AG04449 (cell line): ENCODE measurements at regions not wholly inside any gene's neighbourhood (a gene's known extent, or its start where the extent isn't known, plus 50 kb on each side); places are given as distances from the start of the nearest gene placed in this dataset.

ENCODE experiments used
- CTCF ChIA-PET: fragments of 350-600 bp; formaldehyde crosslinking; extraction: SDS; loops from one replicate; lab custom pipeline; 2021; ENCODE audit warnings: antibody characterized with exemption; lab: Yijun Ruan, JAX
- POLR2A ChIA-PET: fragments of 400-600, 350-600 bp; formaldehyde crosslinking; extraction: SDS; loops from one replicate; lab custom pipeline; 2020; ENCODE audit warnings: antibody characterized with exemption, inconsistent platforms; lab: Yijun Ruan, JAX
- DNase-seq: peaks from one replicate; pipeline ENCODE4 v3.0.0-alpha.2; 2010; ENCODE audit warnings: low read depth, low spot score
- H3K4me3 ChIP-seq: 2 replicates; pipeline ENCODE4 v1.5.1; 2011; ENCODE audit warnings: low read depth, mild to moderate bottlenecking, control low read depth, low read length
- CTCF ChIP-seq: IDR thresholded peaks from one replicate; pipeline ENCODE4 v1.5.1; 2011; ENCODE audit warnings: mild to moderate bottlenecking, moderate library complexity, low read length, control low read depth, inconsistent platforms; ENCODE audit not compliant: insufficient read depth; ENCODE audit errors: missing control alignments

- POLR2A ChIA-PET = no interaction called here
- H3K4me3 ChIP-seq = no peak overlapping the region
- no peak for DNase-seq
- no peak for TF ChIP-seq CTCF
- CTCF ChIA-PET = no interaction called here
Measured at GRCh38 chr14:84108746-84109457, 1421.0 kb upstream of the FLRT2 start.

- H3K4me3 ChIP-seq = no peak overlapping the region
- DNase-seq = no peak
- POLR2A ChIA-PET = no interaction called here
- TF ChIP-seq CTCF = no peak
- CTCF ChIA-PET = no interaction called here
Measured at GRCh38 chr14:84112589-84112988, 1417.4 kb upstream of the FLRT2 start.

- no peak overlapping the region for H3K4me3 ChIP-seq
- ChIA-PET POLR2A (no interaction called here), CTCF (no interaction called here)
- TF ChIP-seq CTCF = no peak
- DNase-seq = no peak
Measured at GRCh38 chr14:84125676-84126075, 1404.3 kb upstream of the FLRT2 start.

GRCh38 chr14:84127495-84127894, 1402.4 kb upstream of the FLRT2 start:
- POLR2A ChIA-PET = no interaction called here
- TF ChIP-seq CTCF = no peak
- CTCF ChIA-PET = no interaction called here
- no peak overlapping the region for H3K4me3 ChIP-seq
- no peak for DNase-seq

- CTCF ChIA-PET = no interaction called here
- TF ChIP-seq CTCF = no peak
Measured at GRCh38 chr14:84128050-84128449, 1401.9 kb upstream of the FLRT2 start.

GRCh38 chr14:84129007-84129406, 1400.9 kb upstream of the FLRT2 start:
- POLR2A ChIA-PET = no interaction called here
- TF ChIP-seq CTCF = no peak

More at GRCh38 chr14:84128050-84128449, 1401.9 kb upstream of the FLRT2 start:
- no peak for DNase-seq
- POLR2A ChIA-PET = no interaction called here
- no peak overlapping the region for H3K4me3 ChIP-seq

More at GRCh38 chr14:84129007-84129406, 1400.9 kb upstream of the FLRT2 start:
- no peak for DNase-seq
- CTCF ChIA-PET = no interaction called here
- H3K4me3 ChIP-seq = no peak overlapping the region
